NCI-H446 (cell line): ENCODE measurements at regions not wholly inside any gene's neighbourhood (a gene's known extent, or its start where the extent isn't known, plus 50 kb on each side); places are given as distances from the start of the nearest gene placed in this dataset.

ENCODE experiments used
- DNase-seq, 2 experiments: peaks; one replicate each; lab custom pipeline; 2025; lab: John Stamatoyannopoulos, UW

GRCh38 chr15:100703032-100703578, 100.7 kb downstream of the ASB7 start:
- DNase-seq = no peak

- DNase-seq = no peak
Observed at GRCh38 chr15:100703671-100704070, 101.3 kb downstream of the ASB7 start.

GRCh38 chr15:100704281-100705055, 102.1 kb downstream of the ASB7 start:
- no peak for DNase-seq

- no peak for DNase-seq
Observed at GRCh38 chr15:100705065-100705464, 102.7 kb downstream of the ASB7 start.

GRCh38 chr15:100705841-100706240, 103.5 kb downstream of the ASB7 start:
- no peak for DNase-seq

GRCh38 chr15:100707229-100707628, 104.8 kb downstream of the ASB7 start:
- DNase-seq = no peak

- no peak for DNase-seq
Observed at GRCh38 chr15:100708916-100709315, 106.5 kb downstream of the ASB7 start.

- DNase-seq = no peak
Observed at GRCh38 chr15:100710222-100710621, 107.8 kb downstream of the ASB7 start.

GRCh38 chr15:100710744-100711515, 108.5 kb downstream of the ASB7 start:
- DNase-seq = no peak

GRCh38 chr15:100711516-100712021, 109.2 kb downstream of the ASB7 start:
- DNase-seq = no peak

- no peak for DNase-seq
Observed at GRCh38 chr15:100712226-100712625, 109.8 kb downstream of the ASB7 start.

- no peak for DNase-seq
Observed at GRCh38 chr15:100713163-100713867, 110.9 kb downstream of the ASB7 start.

- DNase-seq = no peak
Observed at GRCh38 chr15:100714034-100714748, 111.8 kb downstream of the ASB7 start.

- DNase-seq = no peak
Observed at GRCh38 chr15:100714749-100715342, 112.5 kb downstream of the ASB7 start.

- DNase-seq = no peak
Observed at GRCh38 chr15:100715571-100716455, 113.4 kb downstream of the ASB7 start.

- DNase-seq = no peak
Observed at GRCh38 chr15:100716456-100717085, 114.2 kb downstream of the ASB7 start.

GRCh38 chr15:100717596-100717995, 115.2 kb downstream of the ASB7 start:
- no peak for DNase-seq

GRCh38 chr15:100718075-100718980, 115.9 kb downstream of the ASB7 start:
- no peak for DNase-seq
